Endothelial cell of umbilical vein (primary cell): ENCODE measurements at regions not wholly inside any gene's neighbourhood (a gene's known extent, or its start where the extent isn't known, plus 50 kb on each side); places are given as distances from the start of the nearest gene placed in this dataset.

Experiments used
- EZH2 ChIP-seq: IDR thresholded peaks from 2 replicates; pipeline ENCODE4 v1.6.1; 2012; ENCODE audit warnings: borderline replicate concordance, low read depth, mild to moderate bottlenecking, moderate library complexity, low read length, inconsistent platforms; ENCODE audit not compliant: severe bottlenecking
- GATA2 ChIP-seq: IDR thresholded peaks from 2 replicates; pipeline ENCODE4 v1.7.0; 2011; ENCODE audit warnings: low read depth, mild to moderate bottlenecking, moderate library complexity, mixed read lengths, low read length; ENCODE audit not compliant: insufficient read length, insufficient read depth
- JUN ChIP-seq: IDR thresholded peaks from 2 replicates; pipeline ENCODE4 v1.6.1; 2011; ENCODE audit warnings: borderline replicate concordance, low read depth; ENCODE audit not compliant: insufficient read length, insufficient read depth
- POLR2A ChIP-seq: IDR thresholded peaks from 2 replicates; pipeline ENCODE4 v1.6.1; 2012; ENCODE audit warnings: low read depth, mild to moderate bottlenecking, control low read depth, low read length
- POLR2AphosphoS5 ChIP-seq: IDR thresholded peaks from 2 replicates; pipeline ENCODE4 v1.6.1; 2012; ENCODE audit warnings: low read depth, mild to moderate bottlenecking, control low read depth, low read length, moderate library complexity; ENCODE audit not compliant: insufficient read depth
- TF ChIP-seq, protein P1 (sequence below), 2 donors: IDR thresholded peaks; 1 replicate in 1 of 2; 2 replicates in 1 of 2; pipeline ENCODE4 v1.5.1; 2011; ENCODE audit warnings: low read length in 2 of 2, mild to moderate bottlenecking in 2 of 2, moderate library complexity in 2 of 2, control low read depth in 1 of 2, inconsistent platforms in 1 of 2, low read depth in 1 of 2; ENCODE audit not compliant: insufficient read depth in 1 of 2; ENCODE audit errors: extremely low read depth in 1 of 2
- TF ChIP-seq, protein P2 (sequence below): IDR thresholded peaks from 2 replicates; pipeline ENCODE4 v1.6.1; 2011; ENCODE audit not compliant: insufficient read depth, insufficient read length

DNA sequence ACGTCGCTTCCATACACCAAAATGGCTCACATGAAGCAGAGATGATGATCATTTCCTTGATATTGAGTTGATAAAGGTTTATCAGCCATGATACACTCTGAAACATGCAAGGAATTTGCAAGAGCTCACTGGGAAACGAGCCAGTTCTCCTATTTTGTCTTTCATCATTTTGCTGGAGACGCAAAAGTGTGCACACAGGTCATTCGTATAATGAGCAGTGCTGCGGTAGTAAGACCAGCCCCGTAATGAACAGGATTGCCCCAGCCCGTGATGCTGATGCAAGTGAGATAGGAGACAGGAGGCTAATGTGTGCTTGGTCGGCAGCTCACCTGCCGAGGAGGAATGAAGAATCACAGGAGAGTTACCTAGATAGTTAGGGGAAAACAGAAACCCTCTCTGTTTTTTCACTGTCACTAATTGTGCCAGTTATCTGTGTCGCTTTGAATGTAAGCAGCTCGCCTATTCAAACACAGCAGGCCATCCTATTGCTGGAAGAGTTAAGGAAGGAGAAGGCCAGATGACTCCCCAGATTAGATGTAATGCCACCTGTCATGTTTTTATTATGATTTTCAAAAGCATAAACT is 391.8 kb downstream of the SAMD5 start:
- no peak for TF ChIP-seq POLR2A
- TF ChIP-seq, protein P1, sequence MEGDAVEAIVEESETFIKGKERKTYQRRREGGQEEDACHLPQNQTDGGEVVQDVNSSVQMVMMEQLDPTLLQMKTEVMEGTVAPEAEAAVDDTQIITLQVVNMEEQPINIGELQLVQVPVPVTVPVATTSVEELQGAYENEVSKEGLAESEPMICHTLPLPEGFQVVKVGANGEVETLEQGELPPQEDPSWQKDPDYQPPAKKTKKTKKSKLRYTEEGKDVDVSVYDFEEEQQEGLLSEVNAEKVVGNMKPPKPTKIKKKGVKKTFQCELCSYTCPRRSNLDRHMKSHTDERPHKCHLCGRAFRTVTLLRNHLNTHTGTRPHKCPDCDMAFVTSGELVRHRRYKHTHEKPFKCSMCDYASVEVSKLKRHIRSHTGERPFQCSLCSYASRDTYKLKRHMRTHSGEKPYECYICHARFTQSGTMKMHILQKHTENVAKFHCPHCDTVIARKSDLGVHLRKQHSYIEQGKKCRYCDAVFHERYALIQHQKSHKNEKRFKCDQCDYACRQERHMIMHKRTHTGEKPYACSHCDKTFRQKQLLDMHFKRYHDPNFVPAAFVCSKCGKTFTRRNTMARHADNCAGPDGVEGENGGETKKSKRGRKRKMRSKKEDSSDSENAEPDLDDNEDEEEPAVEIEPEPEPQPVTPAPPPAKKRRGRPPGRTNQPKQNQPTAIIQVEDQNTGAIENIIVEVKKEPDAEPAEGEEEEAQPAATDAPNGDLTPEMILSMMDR (IDR thresholded peaks at IDR 0.05; ENCODE audit: extremely low read depth in 1 of 2, insufficient read depth in 1 of 2, low read depth in 1 of 2, low read length in 2 of 2): no peak
- TF ChIP-seq, protein P2, sequence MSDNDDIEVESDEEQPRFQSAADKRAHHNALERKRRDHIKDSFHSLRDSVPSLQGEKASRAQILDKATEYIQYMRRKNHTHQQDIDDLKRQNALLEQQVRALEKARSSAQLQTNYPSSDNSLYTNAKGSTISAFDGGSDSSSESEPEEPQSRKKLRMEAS: no peak
- no peak for TF ChIP-seq JUN
- TF ChIP-seq POLR2AphosphoS5: no peak
- no peak for TF ChIP-seq EZH2
- no peak for TF ChIP-seq GATA2
